H1 (cell line): ENCODE measurements at regions not wholly inside any gene's neighbourhood (a gene's known extent, or its start where the extent isn't known, plus 50 kb on each side); places are given as distances from the start of the nearest gene placed in this dataset.

Source experiments
- CTCF ChIA-PET: fragments of 300-600 bp; sonication (Branson Sonifier 250); formaldehyde crosslinking; loops from one replicate; lab custom pipeline; 2021; ENCODE audit not compliant: partially characterized antibody; lab: Charles Lee
- POLR2A ChIA-PET: fragments of 300-600 bp; sonication (Branson Sonifier 250); formaldehyde crosslinking; loops from one replicate; lab custom pipeline; 2021; ENCODE audit warnings: inconsistent platforms; ENCODE audit not compliant: partially characterized antibody; lab: Charles Lee
- DNase-seq, 2 experiments: peaks; one replicate each; pipeline versions ENCODE4 v3.0.0 to v3.0.0-alpha.2; 2010 to 2022; ENCODE audit warnings: low spot score in 2 of 2, low read depth in 1 of 2, mixed read lengths in 1 of 2
- FAIRE-seq: peaks from 2 replicates; lab custom pipeline; 2011; peaks lifted over from hg19 to GRCh38; lab: Jason Lieb, UNC
- H2AFZ ChIP-seq: 2 replicates; pipeline ENCODE4 v1.8.1; 2012; ENCODE audit warnings: low read length, inconsistent platforms
- H2AK5ac ChIP-seq: 2 replicates; pipeline ENCODE4 v1.6.1; 2013; ENCODE audit warnings: low read depth, low read length
- H2BK120ac ChIP-seq: replicated peaks from 2 replicates; pipeline ENCODE3; 2013; ENCODE audit warnings: low read depth, low read length, inconsistent platforms
- H2BK12ac ChIP-seq: 2 replicates; pipeline ENCODE4 v1.6.1; 2013; ENCODE audit warnings: low read depth, low read length
- H2BK15ac ChIP-seq: 2 replicates; pipeline ENCODE4 v1.6.1; 2013; ENCODE audit warnings: low read length
- H2BK20ac ChIP-seq: 2 replicates; pipeline ENCODE4 v1.6.1; 2013; ENCODE audit warnings: low read length
- H2BK5ac ChIP-seq: 2 replicates; pipeline ENCODE4 v1.6.1; 2013; ENCODE audit warnings: low read depth, low read length
- H3K14ac ChIP-seq: 2 replicates; pipeline ENCODE4 v1.6.1; 2013; ENCODE audit warnings: inconsistent platforms; ENCODE audit not compliant: insufficient read length
- H3K18ac ChIP-seq: 2 replicates; pipeline ENCODE4 v1.6.1; 2013; ENCODE audit warnings: low read length; ENCODE audit errors: extremely low read depth
- H3K23ac ChIP-seq: 2 replicates; pipeline ENCODE4 v1.6.1; 2013; ENCODE audit warnings: inconsistent platforms; ENCODE audit not compliant: insufficient read length
- H3K23me2 ChIP-seq: 2 replicates; pipeline ENCODE4 v1.6.1; 2013; ENCODE audit warnings: low read depth, low read length
- H3K27ac ChIP-seq: 2 replicates; pipeline ENCODE4 v1.6.1; 2011; ENCODE audit warnings: low read depth, low read length, inconsistent platforms
- H3K27me3 ChIP-seq, 4 experiments: replicated peaks in 1 of 4; 1 replicate in 1 of 4; 2 replicates in 3 of 4; pipeline versions ENCODE4 v1.6.1 to v1.8.1; 2011 to 2013; ENCODE audit warnings: low read length in 3 of 4, mild to moderate bottlenecking in 3 of 4, inconsistent platforms in 2 of 4, mixed read lengths in 2 of 4, moderate library complexity in 1 of 4; ENCODE audit not compliant: control insufficient read depth in 3 of 4, insufficient read depth in 3 of 4; ENCODE audit errors: extremely low read depth in 1 of 4
- H3K36me3 ChIP-seq, 4 experiments: 2 replicates each; pipeline versions ENCODE4 v1.6.1 to v1.8.1; 2011 to 2013; ENCODE audit warnings: mild to moderate bottlenecking in 4 of 4, low read length in 3 of 4, moderate library complexity in 2 of 4, control low read depth in 1 of 4, inconsistent platforms in 1 of 4; ENCODE audit not compliant: insufficient read depth in 4 of 4, control insufficient read depth in 2 of 4
- H3K4ac ChIP-seq: replicated peaks from 2 replicates; pipeline ENCODE3; 2013; ENCODE audit warnings: low read length, low read depth, mixed read lengths, inconsistent platforms; ENCODE audit not compliant: insufficient read length
- H3K4me1 ChIP-seq, 4 experiments: replicated peaks in 1 of 4; 1 replicate in 1 of 4; 2 replicates in 3 of 4; pipeline versions ENCODE4 v1.6.1 to v1.8.1; 2011 to 2013; ENCODE audit warnings: low read length in 3 of 4, inconsistent platforms in 2 of 4, mixed read lengths in 1 of 4; ENCODE audit not compliant: insufficient read depth in 4 of 4, control insufficient read depth in 3 of 4
- H3K4me2 ChIP-seq, 2 experiments: 2 replicates each; pipeline versions ENCODE4 v1.6.1 to v1.8.1; 2011 to 2013; ENCODE audit warnings: low read depth in 2 of 2, low read length in 2 of 2, control low read depth in 1 of 2, inconsistent platforms in 1 of 2, mild to moderate bottlenecking in 1 of 2; ENCODE audit not compliant: insufficient read depth in 1 of 2
- H3K4me3 ChIP-seq, 4 experiments: fragments of 200-600, 300-600 bp in 1 of 4; sonication (generic), shearing (Covaris generic), sonication (Bioruptor Twin) in 1 of 4; 2 replicates each; pipeline versions ENCODE4 v1.5.1 to v1.8.1; 2011 to 2016; ENCODE audit warnings: low read length in 4 of 4, low read depth in 3 of 4, control low read depth in 2 of 4, inconsistent platforms in 2 of 4, mild to moderate bottlenecking in 2 of 4, mixed read lengths in 1 of 4, moderate library complexity in 1 of 4; ENCODE audit not compliant: insufficient read depth in 2 of 4; ENCODE audit errors: extremely low read depth in 1 of 4
- H3K56ac ChIP-seq: replicated peaks from 2 replicates; pipeline ENCODE3; 2013; ENCODE audit warnings: low read depth, mild to moderate bottlenecking, mixed read lengths, low read length, inconsistent platforms; ENCODE audit not compliant: insufficient read length
- H3K79me1 ChIP-seq: 2 replicates; pipeline ENCODE4 v1.6.1; 2013; ENCODE audit warnings: low read depth, low read length, control low read depth
- H3K79me2 ChIP-seq, 2 experiments: 2 replicates each; pipeline versions ENCODE4 v1.6.1 to v1.8.1; 2012 to 2013; ENCODE audit warnings: low read length in 2 of 2, mild to moderate bottlenecking in 2 of 2, inconsistent platforms in 1 of 2; ENCODE audit not compliant: insufficient read depth in 2 of 2, control insufficient read depth in 1 of 2
- H3K9ac ChIP-seq, 4 experiments: replicated peaks in 1 of 4; 1 replicate in 1 of 4; 2 replicates in 3 of 4; pipeline versions ENCODE4 v1.6.1 to v1.8.1; 2011 to 2013; ENCODE audit warnings: low read depth in 3 of 4, low read length in 3 of 4, control low read depth in 2 of 4, mild to moderate bottlenecking in 2 of 4, moderate library complexity in 2 of 4, inconsistent platforms in 1 of 4; ENCODE audit errors: extremely low read depth in 1 of 4
- H3K9me3 ChIP-seq, 2 experiments: 2 replicates each; pipeline versions ENCODE4 v1.6.1 to v1.8.1; 2012 to 2013; ENCODE audit warnings: mild to moderate bottlenecking in 2 of 2, moderate library complexity in 2 of 2, control low read depth in 1 of 2, inconsistent platforms in 1 of 2, low read depth in 1 of 2, low read length in 1 of 2, mixed read lengths in 1 of 2; ENCODE audit not compliant: insufficient read depth in 2 of 2
- H4K20me1 ChIP-seq, 2 experiments: replicated peaks in 1 of 2; 2 replicates each; pipeline versions ENCODE3 to v1.8.1; 2011 to 2013; ENCODE audit warnings: inconsistent platforms in 2 of 2, low read length in 2 of 2, mild to moderate bottlenecking in 1 of 2; ENCODE audit not compliant: insufficient read depth in 2 of 2, control insufficient read depth in 1 of 2
- H4K5ac ChIP-seq: 2 replicates; pipeline ENCODE4 v1.6.1; 2013; ENCODE audit warnings: low read length, low read depth, mixed read lengths, inconsistent platforms; ENCODE audit not compliant: insufficient read length
- H4K8ac ChIP-seq: 2 replicates; pipeline ENCODE4 v1.8.0; 2013; ENCODE audit warnings: mild to moderate bottlenecking, moderate library complexity, low read length, inconsistent platforms; ENCODE audit not compliant: insufficient read depth; ENCODE audit errors: extremely low read depth
- H4K91ac ChIP-seq: replicated peaks from 2 replicates; pipeline ENCODE3; 2013; ENCODE audit warnings: low read length, mixed read lengths, inconsistent platforms; ENCODE audit not compliant: insufficient read length
- CHD2 ChIP-seq: IDR thresholded peaks from 2 replicates; pipeline ENCODE4 v1.6.1; 2012; ENCODE audit warnings: low read length, improper control_type of control experiment
- KDM4A ChIP-seq: IDR thresholded peaks from one replicate; pipeline ENCODE4 v1.7.1; 2012; ENCODE audit warnings: low read depth, mild to moderate bottlenecking, moderate library complexity, low read length, inconsistent platforms; ENCODE audit not compliant: severe bottlenecking
- PHF8 ChIP-seq: fragments of 200-600 bp; sonication (generic); conservative IDR thresholded peaks from 2 replicates; pipeline ENCODE4 v1.7.1; 2012; ENCODE audit warnings: low read depth, mild to moderate bottlenecking, inconsistent platforms, low read length, moderate library complexity
- SIRT6 ChIP-seq: IDR thresholded peaks from one replicate; pipeline ENCODE4 v1.7.1; 2012; ENCODE audit warnings: low read length, inconsistent platforms
- SP2 ChIP-seq: IDR thresholded peaks from 2 replicates; pipeline ENCODE4 v1.6.1; 2012; ENCODE audit warnings: mild to moderate bottlenecking, low read length, inconsistent platforms
- TBP ChIP-seq: IDR thresholded peaks from 2 replicates; pipeline ENCODE4 v1.6.1; 2011; ENCODE audit warnings: low read depth, low read length, improper control_type of control experiment
- WGBS, 2 experiments: shearing (Covaris generic) in 1 of 2; methylation state at CpG; one replicate each; pipeline versions ENCODE4 v1.1.6 to v1.1.7; 2013 to 2015; ENCODE audit warnings: low lambda C conversion rate in 2 of 2, mixed read lengths in 2 of 2, inconsistent platforms in 1 of 2, low coverage in 1 of 2, missing lambda C conversion rate in 1 of 2; ENCODE audit not compliant: insufficient replicate concordance in 2 of 2, insufficient coverage in 1 of 2, insufficient read length in 1 of 2; ENCODE audit errors: extremely low coverage in 1 of 2, missing lambda C conversion rate in 1 of 2; 5-methylcytosine and 5-hydroxymethylcytosine counted together

DNA sequence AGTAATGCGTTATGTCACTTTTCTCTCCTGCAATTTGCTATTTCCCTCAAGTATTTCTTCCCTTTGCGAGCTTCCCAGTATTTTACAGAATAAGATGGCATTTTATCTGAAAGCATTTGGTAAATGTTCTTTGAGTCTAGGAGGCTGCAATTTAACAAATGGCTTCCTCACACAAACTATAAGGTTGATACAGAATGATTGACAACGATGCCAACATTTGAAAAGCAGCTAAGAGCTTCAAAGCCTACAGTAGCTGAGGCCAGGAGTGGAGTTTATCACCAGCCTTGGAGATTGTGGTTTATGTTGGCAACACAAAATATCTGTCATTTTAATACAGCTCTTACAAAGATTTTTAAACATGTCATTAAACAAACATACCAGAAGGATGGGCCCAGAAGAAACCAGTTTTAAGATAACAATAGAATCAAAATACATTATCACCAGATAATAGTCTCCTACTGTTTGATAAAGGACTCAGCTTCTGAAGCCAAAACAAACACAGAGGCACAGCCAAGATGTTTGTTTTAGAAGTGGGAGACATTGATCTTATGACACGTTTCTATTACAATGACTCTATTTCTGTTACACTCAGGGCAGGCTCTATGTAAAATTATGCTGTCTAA lies 711.4 kb upstream of the ACVR2A start:
- no peak overlapping the region for H4K5ac ChIP-seq
- H3K56ac ChIP-seq: no peak overlapping the region
- no peak overlapping the region for H3K14ac ChIP-seq
- 84% methylated on average over 4 of the region's 4 CpGs; no CpG with 5 or more reads in 1 of the 2 experiments for WGBS, 2 experiments
- no peaks in the 10 kb centered on the region for H4K20me1 ChIP-seq
- ChIA-PET POLR2A (no interaction called here), CTCF (no interaction called here)
- no peaks in the 10 kb centered on the region for H3K23me2 ChIP-seq
- H3K79me2 ChIP-seq: no peaks in the 10 kb centered on the region
- H3K79me1 ChIP-seq: no peaks in the 10 kb centered on the region
- H2BK20ac ChIP-seq: no peak overlapping the region
- DNase-seq (no peak), FAIRE-seq (no peak)
- H3K27me3 ChIP-seq: no peaks in the 10 kb centered on the region
- H2BK120ac ChIP-seq: no peak overlapping the region
- peaks cover 0 to 4% (median 0%) of the 10 kb centered on the region in 4 experiments; a peak in 1 of 7 replicates for H3K4me1 ChIP-seq
- no peak overlapping the region for H2AFZ ChIP-seq
- H3K36me3 ChIP-seq: 0 out of 8 replicates have a peak, but pooled peaks cover 0 to 2% (median 0%) of the 10 kb centered on the region in 4 experiments
- no peak overlapping the region for H3K4me2 ChIP-seq
- no peak overlapping the region for H2BK12ac ChIP-seq
- H2BK5ac ChIP-seq: no peak overlapping the region
- no peak overlapping the region for H3K4ac ChIP-seq
- no peak overlapping the region for H2AK5ac ChIP-seq
- H3K23ac ChIP-seq: no peak overlapping the region
- no peak overlapping the region for H3K18ac ChIP-seq
- H4K8ac ChIP-seq: no peak overlapping the region
- H3K9me3 ChIP-seq: no peaks in the 10 kb centered on the region
- no peak overlapping the region for H3K4me3 ChIP-seq
- peak overlapping the region in 1 of 4 experiments; percentile 1; a peak in 1 of 7 replicates for H3K9ac ChIP-seq
- H4K91ac ChIP-seq: no peak overlapping the region
- H3K27ac ChIP-seq: no peak overlapping the region
- H2BK15ac ChIP-seq: no peak overlapping the region
- TF ChIP-seq SP2: no peak
- TF ChIP-seq TBP: no peak
- no peak for TF ChIP-seq PHF8
- TF ChIP-seq SIRT6: no peak
- no peak for TF ChIP-seq KDM4A
- TF ChIP-seq CHD2: no peak
